Right renal pelvis (tissue), 4 donors: ENCODE measurements at regions not wholly inside any gene's neighbourhood (a gene's known extent, or its start where the extent isn't known, plus 50 kb on each side); places are given as distances from the start of the nearest gene placed in this dataset.
"Not testable (repeated sequence)": the region's sequence is repeated elsewhere in the genome, so short reads cannot be mapped to it uniquely, and the experiment has no call there.

Experiments used
- DNase-seq, 4 donors: peaks; one replicate each; pipeline ENCODE4 v3.0.0-alpha.2; 2013; ENCODE audit warnings: low read depth in 4 of 4, low spot score in 3 of 4, missing footprints in 1 of 4

DNA sequence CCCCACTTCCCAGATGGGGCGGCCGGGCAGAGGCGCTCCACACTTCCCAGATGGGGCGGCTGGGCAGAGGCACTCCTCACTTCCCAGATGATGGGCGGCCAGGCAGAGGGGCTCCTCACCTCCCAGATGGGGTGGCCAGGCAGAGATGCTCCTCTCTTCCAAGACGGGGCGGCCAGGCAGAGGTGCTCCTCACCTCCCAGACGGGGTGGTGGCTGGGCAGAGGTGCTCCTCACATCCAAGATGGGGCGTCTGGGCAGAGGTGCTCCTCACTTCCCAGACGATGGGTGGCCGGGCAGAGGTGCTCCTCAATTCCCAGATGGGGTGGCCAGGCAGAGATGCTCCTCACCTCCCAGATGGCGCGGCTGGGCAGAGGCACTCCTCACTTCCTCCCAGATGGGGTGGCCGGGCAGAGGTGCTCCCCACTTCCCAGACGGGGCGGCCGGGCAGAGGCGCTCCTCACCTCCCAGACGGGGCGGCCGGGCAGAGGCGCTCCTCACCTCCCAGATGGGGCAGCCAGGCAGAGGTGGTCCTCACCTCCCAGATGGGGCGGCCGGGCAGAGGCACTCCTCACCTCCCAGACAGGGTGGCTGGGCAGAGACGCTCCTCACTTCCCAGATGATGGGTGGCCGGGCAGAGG lies 275.2 kb downstream of the LIPI start:
- not testable (repeated sequence) for DNase-seq

DNA sequence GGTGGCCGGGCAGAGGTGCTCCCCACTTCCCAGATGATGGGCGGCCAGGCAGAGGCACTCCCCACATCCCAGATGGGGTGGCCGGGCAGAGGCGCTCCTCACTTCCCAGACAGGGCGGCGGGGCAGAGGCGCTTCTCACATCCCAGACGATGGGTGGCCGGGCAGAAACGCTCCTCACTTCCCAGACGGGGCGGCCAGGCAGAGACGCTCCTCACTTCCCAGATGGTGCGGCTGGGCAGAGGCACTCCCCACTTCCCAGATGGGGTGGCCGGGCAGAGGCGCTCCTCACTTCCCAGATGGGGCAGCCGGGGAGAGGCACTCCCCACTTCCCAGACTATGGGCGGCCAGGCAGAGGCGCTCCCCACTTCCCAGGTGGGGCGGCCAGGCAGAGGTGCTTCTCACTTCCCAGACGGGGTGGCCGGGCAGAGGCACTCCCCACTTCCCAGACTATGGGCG lies 275.8 kb downstream of the LIPI start:
- not testable (repeated sequence) for DNase-seq

DNA sequence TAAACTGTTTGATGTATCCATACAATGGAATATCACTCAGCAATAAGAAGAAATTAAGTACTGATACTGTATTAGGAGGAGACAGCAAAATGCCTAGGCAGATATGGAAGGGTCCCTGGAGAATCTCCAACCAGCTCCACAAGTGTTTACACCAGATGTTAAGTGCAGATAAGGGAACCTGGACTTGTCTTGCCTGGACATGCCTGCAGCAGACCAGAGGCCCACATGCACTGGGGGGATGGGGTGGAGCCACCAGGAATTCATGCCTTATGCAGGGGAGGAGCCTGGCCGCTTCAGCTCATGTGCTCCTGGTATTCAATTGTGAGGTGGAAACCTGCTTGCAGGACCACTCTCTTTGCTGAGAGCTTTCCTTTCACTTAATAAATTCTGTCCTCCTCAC lies 287.6 kb downstream of the LIPI start:
- DNase-seq = not testable (repeated sequence)

DNA sequence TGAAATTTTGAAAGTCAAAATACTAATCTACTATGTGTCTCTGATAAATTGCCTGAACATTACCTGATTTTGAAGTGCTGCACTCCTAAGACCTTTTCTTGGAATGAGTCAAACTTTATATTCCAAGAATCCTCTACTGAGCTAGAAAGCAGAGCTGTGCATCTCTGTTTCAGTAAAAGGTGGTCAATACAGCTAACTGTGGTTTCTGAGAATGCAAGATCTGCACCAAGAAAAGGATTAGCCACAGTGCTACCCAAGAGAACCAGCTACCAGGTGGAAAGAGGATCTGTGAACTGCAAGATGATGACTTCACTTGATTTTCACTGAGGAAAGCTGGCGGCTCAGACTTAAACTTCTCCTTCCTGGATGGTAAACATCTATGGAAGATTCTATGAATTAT lies 289.3 kb downstream of the LIPI start:
- not testable (repeated sequence) for DNase-seq

DNA sequence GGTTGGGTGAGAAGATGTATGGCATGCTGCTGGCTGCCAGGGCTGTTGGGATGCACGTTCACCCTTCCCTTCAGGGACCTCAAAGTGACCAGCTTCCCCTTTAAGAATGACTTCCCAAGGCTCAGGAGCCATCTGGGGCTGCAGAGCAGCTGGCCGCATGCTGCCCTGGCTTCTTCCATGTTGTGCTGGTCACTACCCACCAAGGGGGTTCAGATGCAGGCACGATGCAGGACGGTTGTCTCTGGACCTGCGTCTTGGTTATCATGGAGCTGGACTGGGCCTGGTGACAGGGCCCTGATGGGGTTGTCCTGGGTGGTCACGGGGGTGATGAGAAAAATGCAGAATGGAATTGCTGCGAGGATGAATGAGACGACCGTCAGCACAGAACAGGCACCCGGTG lies 297.8 kb downstream of the POTED start:
- not testable (repeated sequence) for DNase-seq

DNA sequence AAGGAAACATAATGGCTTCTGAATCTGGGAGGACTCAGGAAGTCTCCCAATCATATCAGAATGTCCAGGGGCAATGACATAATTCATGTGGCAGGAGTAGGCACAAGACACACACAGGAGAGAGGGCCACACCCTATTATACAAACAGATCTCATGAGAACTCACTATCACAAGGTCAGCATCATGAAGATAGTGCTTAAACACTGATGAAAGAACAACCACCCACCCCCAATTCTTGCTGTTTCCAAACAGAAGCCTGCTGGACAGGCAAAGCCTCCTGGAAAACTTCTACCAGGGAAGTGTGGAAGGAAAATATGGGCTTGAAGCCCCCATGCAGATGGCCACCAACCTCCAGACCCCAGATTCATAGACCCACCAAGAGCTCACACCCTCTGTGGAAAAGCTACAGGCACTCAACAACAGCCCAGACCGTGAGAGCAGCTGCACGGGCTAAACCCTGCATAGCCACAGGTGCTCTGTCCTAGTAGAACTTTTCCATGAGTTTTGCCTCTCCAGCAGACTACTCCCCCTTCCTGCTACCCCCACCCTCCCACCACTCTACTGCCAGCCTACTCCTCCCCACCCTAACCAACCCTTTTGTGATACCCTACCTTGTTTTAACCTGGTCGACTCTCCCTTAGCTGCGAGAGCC lies 287.1 kb downstream of the POTED start:
- not testable (repeated sequence) for DNase-seq

DNA sequence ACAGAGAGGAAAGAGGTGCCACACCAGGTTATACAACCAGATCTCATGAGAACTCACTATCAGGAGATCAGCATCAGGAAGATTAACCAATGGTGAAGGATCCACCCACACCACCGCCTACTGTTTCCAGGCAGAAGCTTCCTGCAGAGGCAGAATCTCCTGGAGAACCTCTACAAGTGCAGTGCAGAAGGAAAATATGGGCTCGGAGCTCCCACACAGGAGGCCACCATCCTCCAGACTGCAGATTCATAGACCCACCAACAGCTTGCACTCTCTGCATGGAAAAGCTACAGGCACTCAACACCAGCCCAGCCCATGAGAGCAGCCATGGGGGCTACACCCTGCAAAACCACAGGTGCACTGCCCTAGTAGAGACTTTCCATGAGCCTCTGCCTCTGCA lies 284.0 kb downstream of the POTED start:
- DNase-seq = not testable (repeated sequence)

DNA sequence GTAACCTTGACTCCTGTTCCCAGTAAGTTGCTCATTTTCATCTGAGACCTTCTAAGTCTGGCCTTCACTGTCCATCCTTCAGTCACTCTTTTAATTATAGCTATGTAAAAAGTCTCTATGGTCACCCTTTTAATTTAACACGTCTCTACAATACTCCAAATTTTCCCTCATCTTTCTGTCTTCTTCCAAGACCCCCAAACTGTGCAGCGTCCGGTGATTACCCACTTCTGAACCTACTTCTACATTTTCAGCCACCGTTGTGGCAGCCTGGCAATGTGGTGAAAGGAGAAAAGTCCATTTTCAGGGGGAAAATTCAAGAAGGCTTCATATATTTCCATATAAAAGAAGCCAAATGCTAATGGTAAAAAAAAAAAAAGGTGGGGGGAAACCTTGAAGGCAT lies 283.4 kb downstream of the POTED start:
- not testable (repeated sequence) for DNase-seq

DNA sequence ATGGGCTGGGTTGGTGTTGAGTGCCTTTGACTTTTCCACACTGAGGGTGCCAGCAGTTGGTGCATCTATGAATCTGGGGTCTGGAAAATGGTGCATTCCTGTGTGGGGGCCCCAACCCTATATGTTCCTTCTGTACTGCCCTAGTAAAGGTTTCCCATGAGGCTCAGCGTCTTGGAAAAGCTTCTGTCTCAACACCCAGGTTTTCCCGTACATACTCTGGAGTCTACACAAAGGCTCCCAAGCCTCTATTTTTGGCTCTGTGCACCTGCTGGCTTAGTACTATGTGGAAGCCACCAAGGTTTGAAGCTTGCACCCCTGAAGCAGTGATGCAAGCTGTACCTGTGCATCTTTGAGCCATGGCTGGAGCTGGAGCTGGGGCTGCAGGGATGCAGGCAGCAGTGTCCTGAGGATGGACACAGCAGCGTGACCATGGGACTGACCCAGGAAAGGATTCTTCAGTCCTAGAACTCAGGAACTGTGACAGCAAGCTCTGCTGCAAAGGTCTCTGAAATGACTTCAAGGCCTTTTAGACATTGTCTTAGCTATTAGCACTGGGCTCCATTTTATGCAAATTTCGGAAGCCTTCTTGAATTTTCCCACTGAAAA lies 282.7 kb downstream of the POTED start:
- DNase-seq = not testable (repeated sequence)

DNA sequence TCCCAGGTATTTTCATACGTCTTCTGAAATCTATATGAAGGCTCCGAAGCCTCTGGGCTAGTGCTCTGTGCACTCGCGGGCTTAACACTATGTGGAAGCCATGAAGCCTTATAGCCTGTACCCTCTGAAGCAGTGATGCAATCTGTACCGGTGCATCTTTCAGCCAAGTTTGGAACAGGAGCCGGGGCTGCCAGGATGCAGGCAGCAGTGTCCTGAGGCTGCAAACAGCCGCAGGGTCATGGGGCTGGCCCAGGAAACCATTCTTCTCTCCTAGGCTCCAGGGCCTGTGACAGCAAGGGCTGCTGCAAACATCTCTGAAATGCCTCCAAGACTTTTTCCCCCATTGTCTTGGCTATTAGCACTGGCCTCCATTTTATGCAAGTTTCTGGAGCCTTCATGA lies 279.6 kb downstream of the POTED start:
- DNase-seq = not testable (repeated sequence)

DNA sequence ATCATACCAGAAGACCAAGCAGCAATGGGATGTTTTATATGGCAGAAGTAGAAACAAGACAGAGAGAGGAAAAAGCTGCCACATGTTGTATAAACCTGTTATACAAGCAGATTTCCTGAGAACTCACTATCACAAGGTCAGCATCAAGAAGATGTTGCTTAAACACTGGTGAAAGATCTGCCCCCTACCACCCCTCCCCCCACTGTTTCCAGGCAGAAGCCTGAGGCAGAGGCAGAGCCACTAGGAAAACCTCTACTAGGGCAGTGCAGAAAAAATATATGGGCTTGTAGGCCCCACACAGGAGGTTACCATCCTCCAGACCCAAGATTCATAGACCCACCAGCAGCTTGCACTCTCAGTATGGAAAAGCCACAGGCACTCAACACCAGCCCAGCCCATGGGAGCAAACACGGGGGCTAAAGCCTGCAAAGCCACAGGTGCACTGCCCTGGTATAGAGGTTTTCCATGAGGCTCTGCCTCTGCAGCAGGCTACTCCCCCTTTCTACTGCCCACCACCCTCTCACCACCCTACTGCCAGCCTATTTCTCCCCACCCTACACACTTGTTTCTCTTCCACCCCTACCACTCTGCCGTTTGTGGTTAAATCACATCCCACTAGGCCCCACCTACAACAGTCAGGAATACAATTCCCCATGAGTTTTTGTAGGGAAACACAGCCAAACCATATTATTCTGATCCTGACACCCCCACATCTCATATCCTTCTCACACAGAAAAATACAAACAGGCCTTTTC lies 274.2 kb downstream of the POTED start:
- not testable (repeated sequence) for DNase-seq

DNA sequence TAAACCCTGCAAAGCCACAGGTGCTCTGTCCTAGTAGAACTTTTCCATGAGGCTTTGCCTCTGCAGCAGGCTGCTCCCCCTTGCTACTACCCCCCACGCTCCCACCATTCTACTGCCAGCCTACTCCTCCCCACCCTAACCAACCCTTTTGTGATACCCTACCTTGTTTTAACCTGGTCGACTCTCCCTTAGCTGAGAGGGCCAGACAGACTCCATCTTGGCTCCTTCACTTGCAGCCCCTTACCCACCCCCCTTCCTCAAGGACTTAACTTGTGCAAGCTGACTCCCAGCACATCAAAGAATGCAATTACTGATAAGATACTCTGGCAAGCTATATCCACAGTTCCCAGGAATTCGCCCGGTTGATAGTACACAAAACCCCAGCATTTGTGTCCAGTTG lies 267.9 kb downstream of the POTED start:
- not testable (repeated sequence) for DNase-seq

DNA sequence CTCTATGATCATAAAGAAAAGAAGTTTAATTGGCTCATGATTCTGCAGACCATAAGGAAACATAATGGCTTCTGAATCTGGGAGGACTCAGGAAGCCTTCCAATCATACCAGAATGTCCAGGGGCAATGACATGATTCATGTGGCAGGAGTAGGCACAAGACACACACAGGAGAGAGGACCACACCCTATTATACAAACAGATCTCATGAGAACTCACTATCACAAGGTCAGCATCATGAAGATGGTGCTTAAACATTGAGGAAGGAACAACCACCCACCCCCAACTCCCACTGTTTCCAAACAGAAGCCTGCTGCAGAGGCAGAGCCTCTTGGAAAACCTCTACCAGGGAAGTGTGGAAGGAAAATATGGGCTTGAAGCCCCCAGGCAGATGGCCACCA lies 267.4 kb downstream of the POTED start:
- DNase-seq = not testable (repeated sequence)

DNA sequence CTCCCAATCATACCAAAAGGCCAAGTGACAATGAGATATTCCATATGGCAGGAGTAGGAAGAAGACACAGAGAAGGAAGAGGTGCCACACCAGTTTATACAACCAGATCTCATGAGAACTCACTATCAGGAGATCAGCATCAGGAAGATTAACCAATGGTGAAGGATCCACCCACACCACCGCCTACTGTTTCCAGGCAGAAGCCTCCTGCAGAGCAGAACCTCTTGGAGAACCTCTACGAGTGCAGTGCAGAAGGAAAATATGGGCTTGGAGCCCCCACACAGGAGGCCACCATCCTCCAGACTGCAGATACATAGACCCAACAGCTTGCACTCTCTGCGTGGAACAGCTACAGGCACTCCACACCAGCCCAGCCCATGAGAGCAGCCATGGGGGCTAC lies 264.4 kb downstream of the POTED start:
- not testable (repeated sequence) for DNase-seq

DNA sequence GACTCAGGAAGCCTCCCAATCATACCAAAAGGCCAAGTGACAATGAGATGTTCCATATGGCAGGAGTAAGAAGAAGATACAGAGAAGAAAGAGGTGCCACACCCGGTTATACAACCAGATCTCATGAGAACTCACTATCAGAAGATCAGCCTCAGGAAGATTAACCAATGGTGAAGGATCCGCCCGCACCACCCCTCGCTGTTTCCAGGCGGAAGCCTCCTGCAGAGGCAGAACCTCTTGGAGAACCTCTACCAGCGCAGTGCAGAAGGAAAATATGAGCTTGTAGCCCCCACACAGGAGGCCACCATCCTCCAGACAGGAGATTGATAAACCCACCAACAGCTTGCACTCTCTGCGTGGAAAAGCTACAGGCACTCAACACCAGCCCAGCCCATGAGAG lies 245.1 kb downstream of the POTED start:
- DNase-seq = no peak

DNA sequence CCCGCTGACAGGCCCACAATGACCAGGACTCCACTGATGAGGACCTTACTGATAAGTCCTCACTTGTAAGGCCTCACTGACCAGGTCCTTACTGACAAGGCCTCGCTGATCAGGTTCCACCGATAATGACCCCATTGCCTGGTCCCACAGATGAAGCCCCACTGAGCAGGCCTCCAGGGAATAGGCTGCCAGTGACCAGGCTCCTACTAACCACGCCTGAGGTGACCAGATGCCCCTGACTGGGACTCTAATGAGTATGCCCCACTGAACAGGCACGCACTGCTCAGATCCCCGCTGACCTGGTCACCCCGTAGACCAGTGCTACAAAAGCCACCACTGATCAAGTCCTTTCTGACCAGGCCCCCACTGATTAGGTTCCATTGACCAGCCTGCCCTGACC lies 241.2 kb downstream of the POTED start:
- DNase-seq = not testable (repeated sequence)

DNA sequence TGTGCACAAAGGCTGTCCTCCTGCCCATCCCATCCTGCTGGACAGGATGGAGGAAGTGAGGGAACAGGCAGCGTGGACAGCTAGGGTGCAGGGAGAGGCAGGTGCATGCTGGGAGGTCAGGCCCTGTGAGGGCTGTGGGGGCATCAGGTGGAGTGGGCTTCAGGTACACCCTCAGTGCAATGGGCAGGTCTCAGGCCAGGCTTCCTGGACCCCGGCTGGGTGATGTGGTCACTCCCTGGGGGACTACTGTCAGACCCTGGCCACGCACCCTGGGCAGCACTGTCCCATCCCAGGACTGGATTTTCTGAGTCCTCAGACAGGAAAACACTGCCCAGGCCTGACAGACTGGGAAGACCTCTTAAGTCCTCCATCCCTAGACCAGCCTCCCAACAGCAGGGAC lies 239.9 kb downstream of the POTED start:
- not testable (repeated sequence) for DNase-seq

DNA sequence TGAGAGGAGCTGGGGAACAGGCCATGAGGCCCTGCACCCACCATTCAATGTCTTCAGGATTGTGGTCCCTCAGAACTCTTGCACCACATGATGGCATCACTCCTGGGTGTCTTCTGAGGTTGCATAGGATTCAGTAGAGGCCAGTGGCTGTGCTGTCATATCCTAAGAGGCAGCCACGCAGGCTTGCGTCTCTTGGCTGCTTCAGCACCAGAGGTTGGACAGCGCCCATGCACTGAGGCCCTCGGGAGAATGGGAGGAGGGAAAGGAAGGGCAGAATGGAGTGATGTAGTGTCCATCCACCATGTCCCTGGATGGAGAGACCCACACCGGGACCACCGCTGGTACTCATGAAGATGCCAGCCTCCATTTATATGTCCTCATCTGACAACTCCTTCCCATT lies 237.1 kb downstream of the POTED start:
- not testable (repeated sequence) for DNase-seq

DNA sequence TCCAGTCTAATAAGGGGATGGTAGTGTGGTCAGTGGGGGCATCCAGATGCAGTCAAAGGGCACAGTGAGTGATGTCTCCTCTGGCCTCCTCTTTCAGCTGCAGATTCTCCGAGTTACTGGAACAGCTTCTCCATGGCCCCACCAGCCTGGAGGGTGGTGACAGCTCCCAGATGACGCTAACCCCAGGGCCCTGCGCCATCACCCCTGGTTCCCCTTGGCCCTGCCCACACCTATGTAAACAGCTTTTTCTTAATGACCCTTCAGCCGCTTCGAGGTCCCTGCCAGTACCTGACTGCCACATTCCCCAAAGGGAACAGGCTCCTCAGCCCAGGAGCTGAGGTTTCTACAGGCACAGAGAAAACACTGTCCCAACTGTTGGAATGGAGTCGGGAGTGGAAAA lies 235.0 kb downstream of the POTED start:
- DNase-seq = not testable (repeated sequence)

DNA sequence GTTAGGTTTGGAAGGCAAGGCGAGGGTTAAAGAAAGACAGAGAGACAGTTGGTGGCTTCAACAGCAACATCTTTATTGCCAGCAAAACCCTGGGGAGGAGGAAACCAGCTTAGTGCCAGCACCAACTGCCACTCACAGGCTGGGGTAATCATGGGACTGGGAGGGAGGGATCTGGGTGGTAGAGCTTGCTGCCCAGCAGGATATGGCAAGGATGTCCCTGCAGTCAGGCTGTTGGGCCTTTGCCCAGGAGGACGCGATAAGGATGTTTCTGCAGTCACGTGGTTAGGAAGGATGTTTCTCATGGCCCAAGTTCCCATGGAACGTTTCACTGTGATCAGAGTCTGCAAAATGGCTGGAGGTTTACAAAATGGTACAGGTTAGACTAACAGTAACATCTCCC lies 233.5 kb downstream of the POTED start:
- DNase-seq = not testable (repeated sequence)

DNA sequence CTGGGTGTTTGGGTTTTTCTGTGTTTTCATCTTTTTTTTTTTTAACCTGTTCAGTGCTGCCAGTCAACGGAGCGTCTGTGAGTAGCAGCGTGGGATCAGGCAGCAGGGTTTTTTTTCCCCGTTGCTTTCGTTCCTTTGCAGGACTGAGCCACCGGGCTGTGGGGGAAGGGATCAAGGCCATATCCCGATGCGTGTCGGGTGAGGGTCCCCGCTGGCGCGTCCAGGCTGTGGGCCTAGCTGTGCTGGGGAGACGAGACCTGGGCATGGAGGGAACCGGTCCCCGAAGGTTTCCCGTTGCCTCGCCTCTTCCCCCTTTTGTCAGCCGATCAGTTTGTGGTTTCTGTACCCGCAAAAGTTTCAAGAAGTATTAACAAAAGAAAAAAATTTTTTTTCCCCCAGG lies 218.1 kb downstream of the POTED start:
- DNase-seq = not testable (repeated sequence)
